AG04450 (cell line): ENCODE measurements at regions not wholly inside any gene's neighbourhood (a gene's known extent, or its start where the extent isn't known, plus 50 kb on each side); places are given as distances from the start of the nearest gene placed in this dataset.

Source experiments
- CTCF ChIA-PET: fragments of 300-600, 350-600 bp; formaldehyde crosslinking; extraction: SDS; loops from one replicate; lab custom pipeline; 2022; ENCODE audit warnings: antibody characterized with exemption, inconsistent platforms; lab: Charles Lee
- POLR2A ChIA-PET: fragments of 350-600 bp; formaldehyde crosslinking; extraction: SDS; loops from one replicate; lab custom pipeline; 2021; ENCODE audit warnings: antibody characterized with exemption, inconsistent platforms; lab: Yijun Ruan, JAX
- DNase-seq: peaks from one replicate; pipeline ENCODE4 v3.0.0-alpha.2; 2011; ENCODE audit warnings: low read depth, low spot score
- H3K27ac ChIP-seq: one replicate; pipeline ENCODE4 v1.5.1; 2012; ENCODE audit warnings: low read depth, low read length, control low read depth
- H3K27me3 ChIP-seq: one replicate; pipeline ENCODE4 v1.6.0; 2012; ENCODE audit warnings: low read length; ENCODE audit not compliant: control insufficient read depth, insufficient read depth
- H3K4me3 ChIP-seq: 2 replicates; pipeline ENCODE4 v1.5.1; 2011; ENCODE audit warnings: mild to moderate bottlenecking, low read depth, low read length, control low read depth
- H3K9me3 ChIP-seq: 2 replicates; pipeline ENCODE4 v1.5.1; 2012; ENCODE audit warnings: low read length; ENCODE audit not compliant: control insufficient read depth, insufficient read depth
- TF ChIP-seq, protein P1 (sequence below): IDR thresholded peaks from 2 replicates; pipeline ENCODE4 v1.5.1; 2011; ENCODE audit warnings: low read depth, low read length, control low read depth, inconsistent platforms

DNA sequence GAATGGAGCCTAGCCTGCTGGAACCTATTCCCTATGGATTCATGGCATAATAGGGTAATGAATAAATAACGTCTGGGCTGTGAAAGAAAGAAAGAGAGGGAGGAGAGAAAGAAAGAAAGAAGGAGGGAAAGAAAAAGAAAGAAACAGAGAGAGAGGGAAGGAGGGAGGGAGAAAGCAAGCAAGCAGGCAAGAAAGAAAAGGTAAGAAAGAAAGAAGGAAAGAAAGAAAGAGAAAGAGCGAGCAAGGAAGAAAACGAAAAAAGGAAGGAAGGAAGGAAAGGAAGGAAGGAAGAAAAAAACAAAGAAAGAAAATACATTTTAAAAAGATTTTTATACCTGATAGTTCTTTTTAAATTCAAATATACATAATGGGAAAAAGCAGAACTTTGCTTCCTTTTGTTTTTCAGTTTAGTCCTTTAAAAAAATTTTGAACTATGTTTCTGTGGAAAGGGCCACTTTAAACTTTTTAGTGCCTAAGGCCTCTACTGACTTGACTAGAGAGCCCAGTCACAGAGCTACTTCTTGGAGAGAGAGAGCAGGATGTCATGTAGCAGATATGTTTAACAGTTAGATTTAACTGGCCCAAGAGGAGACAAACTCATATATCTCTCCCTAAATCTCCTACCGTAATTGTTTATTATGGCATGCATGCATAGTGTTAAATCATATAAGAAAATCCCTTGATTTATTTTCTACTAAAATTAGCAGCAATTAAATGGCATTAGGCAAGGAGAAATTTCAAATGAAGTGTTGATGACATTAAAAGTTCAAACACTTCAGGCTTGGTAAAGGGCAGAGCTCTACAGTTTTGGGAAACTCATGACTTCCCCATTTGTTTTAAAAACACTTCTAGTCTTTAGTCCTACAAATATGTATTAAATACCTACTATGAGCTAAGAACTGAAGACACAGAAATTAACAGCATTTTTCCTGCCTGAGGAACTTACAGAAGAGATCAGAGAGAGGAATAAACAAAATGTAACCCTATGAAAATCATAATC is 305.5 kb downstream of the BCAT1 start:
- TF ChIP-seq, protein P1, sequence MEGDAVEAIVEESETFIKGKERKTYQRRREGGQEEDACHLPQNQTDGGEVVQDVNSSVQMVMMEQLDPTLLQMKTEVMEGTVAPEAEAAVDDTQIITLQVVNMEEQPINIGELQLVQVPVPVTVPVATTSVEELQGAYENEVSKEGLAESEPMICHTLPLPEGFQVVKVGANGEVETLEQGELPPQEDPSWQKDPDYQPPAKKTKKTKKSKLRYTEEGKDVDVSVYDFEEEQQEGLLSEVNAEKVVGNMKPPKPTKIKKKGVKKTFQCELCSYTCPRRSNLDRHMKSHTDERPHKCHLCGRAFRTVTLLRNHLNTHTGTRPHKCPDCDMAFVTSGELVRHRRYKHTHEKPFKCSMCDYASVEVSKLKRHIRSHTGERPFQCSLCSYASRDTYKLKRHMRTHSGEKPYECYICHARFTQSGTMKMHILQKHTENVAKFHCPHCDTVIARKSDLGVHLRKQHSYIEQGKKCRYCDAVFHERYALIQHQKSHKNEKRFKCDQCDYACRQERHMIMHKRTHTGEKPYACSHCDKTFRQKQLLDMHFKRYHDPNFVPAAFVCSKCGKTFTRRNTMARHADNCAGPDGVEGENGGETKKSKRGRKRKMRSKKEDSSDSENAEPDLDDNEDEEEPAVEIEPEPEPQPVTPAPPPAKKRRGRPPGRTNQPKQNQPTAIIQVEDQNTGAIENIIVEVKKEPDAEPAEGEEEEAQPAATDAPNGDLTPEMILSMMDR, result no peak
- H3K4me3 ChIP-seq, result no peak overlapping the region
- ChIA-PET POLR2A (no interaction called here), CTCF (no interaction called here)
- H3K27me3 ChIP-seq, result no peaks in the 10 kb centered on the region
- DNase-seq, result no peak
- no peaks in the 10 kb centered on the region for H3K9me3 ChIP-seq
- no peak overlapping the region for H3K27ac ChIP-seq

- Histone ChIP-seq H3K27ac (no peak overlapping the region), H3K27me3 (no peaks in the 10 kb centered on the region), H3K4me3 (no peak overlapping the region), H3K9me3 (no peaks in the 10 kb centered on the region)
- TF ChIP-seq, protein P1, result no peak
- POLR2A ChIA-PET, result no interaction called here
- CTCF ChIA-PET, result no interaction called here
- no peak for DNase-seq
Measured at GRCh38 chr12:24639641-24640040, 309.3 kb downstream of the BCAT1 start.

GRCh38 chr12:24632466-24632865 is 316.4 kb downstream of the BCAT1 start:
- CTCF ChIA-PET, result interaction anchor here (0.6 kb wide), 1 partner anchor 1403 kb away, joined by 6 read pairs; no protein-coding TSS in a partner anchor
- Histone ChIP-seq H3K27me3 (no peaks in the 10 kb centered on the region), H3K27ac (no peak overlapping the region), H3K4me3 (no peak overlapping the region), H3K9me3 (no peaks in the 10 kb centered on the region)
- POLR2A ChIA-PET, result no interaction called here
- DNase-seq, result no peak
- TF ChIP-seq, protein P1, result no peak

DNA sequence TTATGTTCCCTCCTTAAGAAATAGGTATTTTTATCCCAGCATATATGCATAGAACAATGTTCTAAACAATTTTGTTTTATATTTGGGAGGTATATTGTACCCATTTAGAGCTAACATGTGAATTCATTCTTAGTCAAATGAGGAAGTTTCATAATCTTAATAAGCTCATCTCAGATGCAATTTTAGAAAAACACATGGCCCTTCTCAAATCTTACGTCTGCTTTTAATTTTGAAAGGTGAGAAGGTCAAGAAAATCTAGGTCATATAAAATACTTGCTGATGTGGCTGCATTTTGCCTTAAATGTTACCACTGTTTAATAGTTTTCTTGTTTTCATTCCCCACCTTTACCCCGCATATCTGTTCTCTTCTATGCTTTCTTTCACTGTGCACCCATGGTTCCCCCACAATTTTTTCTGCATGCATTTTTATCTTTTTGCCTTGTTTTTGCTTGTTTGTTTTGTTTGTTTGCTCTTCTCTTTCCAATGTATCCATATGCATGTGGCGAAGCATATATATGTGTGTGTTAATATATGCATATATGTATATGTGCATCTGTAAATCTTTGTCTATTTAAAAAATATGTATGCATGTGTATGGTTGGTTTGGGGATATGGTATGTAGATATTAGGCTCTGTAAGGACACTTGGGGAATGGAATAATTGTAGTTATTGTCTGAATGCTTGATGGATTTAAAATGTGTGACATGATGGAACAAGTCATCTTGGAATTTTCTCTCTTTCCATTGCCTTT is 317.1 kb downstream of the BCAT1 start:
- Histone ChIP-seq H3K9me3 (no peaks in the 10 kb centered on the region), H3K4me3 (no peak overlapping the region), H3K27ac (no peak overlapping the region), H3K27me3 (no peaks in the 10 kb centered on the region)
- TF ChIP-seq, protein P1, result no peak
- ChIA-PET CTCF (no interaction called here), POLR2A (no interaction called here)
- no peak for DNase-seq
